ENCODE measurements at regions not wholly inside any gene's neighbourhood (a gene's known extent, or its start where the extent isn't known, plus 50 kb on each side); places are given as distances from the start of the nearest gene placed in this dataset.

- intact Hi-C loops (cut with DNase I; ENCODE audit: low total_unique reads) = no loop called here
- TF ChIP-seq CTCF (IDR thresholded peaks at IDR 0.05) = no peak
- Histone ChIP-seq H3K27ac (no peak overlapping the region), H3K36me3 (no peaks in the 10 kb centered on the region), H3K4me1 (no peaks in the 10 kb centered on the region), H3K9me3 (peaks cover 0 to 3% (median under 1%) of the 10 kb centered on the region in 3 donors), H3K4me3 (no peak overlapping the region), H3K27me3 (peaks cover 0 to 21% of the 10 kb centered on the region in 2 donors)
- DNase-seq = no peak
Measured at GRCh38 chr1:30145723-30146303, 577.6 kb downstream of the MATN1 start.

GRCh38 chr1:30144831-30145230 lies 578.6 kb downstream of the MATN1 start:
- H3K27ac ChIP-seq = no peak overlapping the region
- TF ChIP-seq CTCF (IDR thresholded peaks at IDR 0.05) = no peak
- intact Hi-C loops (cut with DNase I; ENCODE audit: low total_unique reads) = no loop called here

GRCh38 chr1:30143517-30143916 lies 579.9 kb downstream of the MATN1 start:
- peaks cover 0 to 21% of the 10 kb centered on the region in 2 donors for H3K27me3 ChIP-seq
- no peak for DNase-seq
- intact Hi-C loops (cut with DNase I; ENCODE audit: low total_unique reads) = no loop called here
- no peak for TF ChIP-seq CTCF (IDR thresholded peaks at IDR 0.05)
- no peak overlapping the region for H3K27ac ChIP-seq
- no peak overlapping the region for H3K4me3 ChIP-seq
- H3K4me1 ChIP-seq = no peaks in the 10 kb centered on the region
- H3K9me3 ChIP-seq = no peaks in the 10 kb centered on the region
- no peaks in the 10 kb centered on the region for H3K36me3 ChIP-seq

More at GRCh38 chr1:30144831-30145230, 578.6 kb downstream of the MATN1 start:
- Histone ChIP-seq H3K9me3 (no peaks in the 10 kb centered on the region), H3K27me3 (peaks cover 0 to 21% of the 10 kb centered on the region in 2 donors), H3K4me1 (no peaks in the 10 kb centered on the region), H3K4me3 (no peak overlapping the region), H3K36me3 (no peaks in the 10 kb centered on the region)
- no peak for DNase-seq

GRCh38 chr1:30140566-30140965 lies 582.8 kb downstream of the MATN1 start:
- intact Hi-C loops (cut with DNase I; ENCODE audit: low total_unique reads) = no loop called here
- no peak for DNase-seq

GRCh38 chr1:30138891-30139290 lies 584.5 kb downstream of the MATN1 start:
- TF ChIP-seq CTCF (IDR thresholded peaks at IDR 0.05) = no peak
- Histone ChIP-seq H3K4me1 (no peaks in the 10 kb centered on the region), H3K27me3 (peaks cover 0 to 17% of the 10 kb centered on the region in 2 donors), H3K36me3 (no peaks in the 10 kb centered on the region), H3K9me3 (no peaks in the 10 kb centered on the region), H3K27ac (no peak overlapping the region), H3K4me3 (no peak overlapping the region)
- intact Hi-C loops (cut with DNase I; ENCODE audit: low total_unique reads) = no loop called here
- no peak for DNase-seq

More at GRCh38 chr1:30140566-30140965, 582.8 kb downstream of the MATN1 start:
- H3K27ac ChIP-seq = no peak overlapping the region
- TF ChIP-seq CTCF (IDR thresholded peaks at IDR 0.05) = no peak
- H3K9me3 ChIP-seq = no peaks in the 10 kb centered on the region
- H3K27me3 ChIP-seq = peaks cover 0 to 23% of the 10 kb centered on the region in 2 donors
- no peaks in the 10 kb centered on the region for H3K36me3 ChIP-seq
- no peak overlapping the region for H3K4me3 ChIP-seq
- H3K4me1 ChIP-seq = no peaks in the 10 kb centered on the region

- H3K27ac ChIP-seq = no peak overlapping the region
- no peak for DNase-seq
- no peaks in the 10 kb centered on the region for H3K4me1 ChIP-seq
- H3K9me3 ChIP-seq = no peaks in the 10 kb centered on the region
- intact Hi-C loops (cut with DNase I; ENCODE audit: low total_unique reads) = no loop called here
- H3K27me3 ChIP-seq = peaks cover 0 to 23% of the 10 kb centered on the region in 2 donors
- no peak for TF ChIP-seq CTCF (IDR thresholded peaks at IDR 0.05)
- H3K36me3 ChIP-seq = no peaks in the 10 kb centered on the region
- H3K4me3 ChIP-seq = no peak overlapping the region
Measured at GRCh38 chr1:30137001-30137400, 586.4 kb downstream of the MATN1 start.

Data from tibial artery (tissue), 4 donors.